ENCODE measurements at regions not wholly inside any gene's neighbourhood (a gene's known extent, or its start where the extent isn't known, plus 50 kb on each side); places are given as distances from the start of the nearest gene placed in this dataset.

- Mint-ChIP-seq H3K9me3 (no peaks in the 10 kb centered on the region), H3K36me3 (ENCODE audit: low read depth) (no peaks in the 10 kb centered on the region), H3K27ac (no peak overlapping the region), H3K4me1 (ENCODE audit: low read depth) (peaks cover 3% of the 10 kb centered on the region), H3K4me3 (no peak overlapping the region), H3K27me3 (peaks cover 6% of the 10 kb centered on the region)
- peak; percentile 69 for DNase-seq
Measured at GRCh38 chr3:70120357-70120966, 120.9 kb downstream of the SAMMSON start.

GRCh38 chr3:70127192-70127591 is 127.7 kb downstream of the SAMMSON start:
- H3K4me1 Mint-ChIP-seq (ENCODE audit: low read depth): no peaks in the 10 kb centered on the region
- H3K36me3 Mint-ChIP-seq (ENCODE audit: low read depth): no peaks in the 10 kb centered on the region
- no peak overlapping the region for H3K4me3 Mint-ChIP-seq
- no peak for DNase-seq
- no peaks in the 10 kb centered on the region for H3K9me3 Mint-ChIP-seq
- H3K27me3 Mint-ChIP-seq: peaks cover 2% of the 10 kb centered on the region
- no peak overlapping the region for H3K27ac Mint-ChIP-seq

- H3K27ac Mint-ChIP-seq: no peak overlapping the region
- no peaks in the 10 kb centered on the region for H3K4me1 Mint-ChIP-seq (ENCODE audit: low read depth)
- peaks cover 3% of the 10 kb centered on the region for H3K9me3 Mint-ChIP-seq
- H3K4me3 Mint-ChIP-seq: no peak overlapping the region
- H3K36me3 Mint-ChIP-seq (ENCODE audit: low read depth): no peaks in the 10 kb centered on the region
- peaks cover 9% of the 10 kb centered on the region for H3K27me3 Mint-ChIP-seq
- DNase-seq: no peak
Measured at GRCh38 chr3:70137366-70137765, 137.8 kb downstream of the SAMMSON start.

- H3K4me1 Mint-ChIP-seq (ENCODE audit: low read depth): no peaks in the 10 kb centered on the region
- H3K9me3 Mint-ChIP-seq: peaks cover 3% of the 10 kb centered on the region
- no peak overlapping the region for H3K4me3 Mint-ChIP-seq
- H3K36me3 Mint-ChIP-seq (ENCODE audit: low read depth): no peaks in the 10 kb centered on the region
- no peak for DNase-seq
- H3K27ac Mint-ChIP-seq: no peak overlapping the region
- peaks cover 6% of the 10 kb centered on the region for H3K27me3 Mint-ChIP-seq
Measured at GRCh38 chr3:70138606-70139005, 139.1 kb downstream of the SAMMSON start.

Measured in activated T-cell treated with anti-CD3 and anti-CD28 coated beads, Interleukin-2, amount 50 U/mL, for 24 hours (primary cell).